ENCODE measurements at regions not wholly inside any gene's neighbourhood (a gene's known extent, or its start where the extent isn't known, plus 50 kb on each side); places are given as distances from the start of the nearest gene placed in this dataset.

- dilution Hi-C loops (cut with HindIII; ENCODE audit: low sequenced_read_pairs, unreplicated experiment), result no loop called here
- H4K5ac ChIP-seq (ENCODE audit: low read depth, low read length), result no peak overlapping the region
- BruUV-seq (replicated peaks), result no TSS peak
Observed at GRCh38 chr11:122354025-122354697, 238.1 kb upstream of the BLID start.

More at GRCh38 chr11:122354025-122354697, 238.1 kb upstream of the BLID start:
- Histone ChIP-seq H2BK20ac (ENCODE audit: low read depth, low read length) (no peak overlapping the region), H3K9me3 (ENCODE audit: control insufficient read depth, insufficient read depth, low read length) (no peaks in the 10 kb centered on the region), H3K9me1 (ENCODE audit: insufficient read depth, low read length) (no peaks in the 10 kb centered on the region), H3K36me3 (ENCODE audit: control insufficient read depth, insufficient read depth, low read length) (peaks cover 4% of the 10 kb centered on the region), H2AK5ac (ENCODE audit: low read depth, low read length) (no peak overlapping the region), H2BK120ac (ENCODE audit: low read depth, low read length) (no peak overlapping the region), H3K4me1 (ENCODE audit: control insufficient read depth, insufficient read depth, low read length) (peaks cover 3% of the 10 kb centered on the region; the same call in 1 of the 2 replicates), H2AFZ (replicated peaks; ENCODE audit: low read length, poor library complexity) (no peak overlapping the region), H3K27ac (ENCODE audit: insufficient read depth, low read length) (no peak overlapping the region), H3K4me2 (ENCODE audit: low read depth, low read length) (no peak overlapping the region), H3K4me3 (ENCODE audit: insufficient read depth, low read depth, low read length) (no peak overlapping the region), H2AK9ac (replicated peaks; ENCODE audit: low read depth, low read length, poor library complexity) (no peak overlapping the region), H4K91ac (ENCODE audit: insufficient read depth, low read depth, low read length) (no peak overlapping the region), H3K56ac (ENCODE audit: extremely low read depth, insufficient read depth, low read length) (no peak overlapping the region), H4K20me1 (ENCODE audit: insufficient read depth, low read length) (no peaks in the 10 kb centered on the region), H2BK15ac (ENCODE audit: low read depth, low read length) (no peak overlapping the region), H3K23ac (ENCODE audit: low read depth, low read length) (no peak overlapping the region), H4K8ac (ENCODE audit: low read depth in 2 of 2, low read length in 2 of 2) (no peak overlapping the region), H2BK5ac (ENCODE audit: low read depth, low read length, poor library complexity, severe bottlenecking) (no peak overlapping the region), H3K18ac (ENCODE audit: low read depth, low read length) (no peak overlapping the region; the same call in 1 of the 2 replicates), H3K9ac (ENCODE audit: low read depth, low read length) (no peak overlapping the region), H3K14ac (replicated peaks; ENCODE audit: low read depth, low read length) (no peak overlapping the region), H3K27me3 (ENCODE audit: control insufficient read depth, insufficient read depth, low read length) (no peaks in the 10 kb centered on the region), H3K4ac (ENCODE audit: low read depth, low read length) (no peak overlapping the region), H3K79me1 (ENCODE audit: low read depth in 1 of 2, low read length in 2 of 2) (peaks cover 0 to 4% of the 10 kb centered on the region in 2 experiments; a peak in 1 of 4 replicates)
- CTCF ChIA-PET, result interaction anchor here (0.7 kb wide), 1 partner anchor 31 kb away, joined by 6 read pairs; no protein-coding TSS in a partner anchor
- no peak for ATAC-seq (ENCODE audit: low read depth)
- DNase-seq, result no peak
- WGBS, 2 experiments (ENCODE audit: extremely low coverage in 2 of 2, insufficient read length in 1 of 2), result no CpG with 5 or more reads among the region's 3 CpGs
- in situ Hi-C loops (cut with MboI; ENCODE audit: low sequenced_read_pairs), result no loop called here
- intact Hi-C loops (cut with micrococcal nuclease), result no loop called here
- POLR2A ChIA-PET (ENCODE audit: unreplicated experiment), result no interaction called here
- TF ChIP-seq MXI1 (IDR thresholded peaks at IDR 0.05; ENCODE audit: borderline replicate concordance, low read depth, low read length) (no peak), SMC3 (IDR thresholded peaks at IDR 0.05; ENCODE audit: low read depth, low read length) (no peak), USF2 (IDR thresholded peaks at IDR 0.05; ENCODE audit: low read depth, low read length) (no peak), RFX5 (IDR thresholded peaks at IDR 0.05; ENCODE audit: low read depth, low read length) (no peak)
